Retinal pigment epithelial cell (primary cell): ENCODE measurements at regions not wholly inside any gene's neighbourhood (a gene's known extent, or its start where the extent isn't known, plus 50 kb on each side); places are given as distances from the start of the nearest gene placed in this dataset.

Experiments used
- DNase-seq: peaks from one replicate; pipeline ENCODE4 v3.0.0-alpha.2; 2010; ENCODE audit warnings: low read depth
- H3K4me3 ChIP-seq: 2 replicates; pipeline ENCODE4 v1.5.1; 2011; ENCODE audit warnings: mild to moderate bottlenecking, low read length, control low read depth, moderate library complexity
- CTCF ChIP-seq: conservative IDR thresholded peaks from 2 replicates; pipeline ENCODE4 v1.5.1; 2011; ENCODE audit warnings: low read depth, low read length, control low read depth, inconsistent platforms

- DNase-seq, result no peak
- no peak for TF ChIP-seq CTCF
- no peak overlapping the region for H3K4me3 ChIP-seq
These were observed 1989.8 kb upstream of the PCDH10 start for GRCh38 chr4:131159261-131159660.

GRCh38 chr4:131192318-131192717 lies 1956.8 kb upstream of the PCDH10 start:
- H3K4me3 ChIP-seq, result no peak overlapping the region
- DNase-seq, result no peak
- TF ChIP-seq CTCF, result no peak

GRCh38 chr4:131207589-131207988 lies 1941.5 kb upstream of the PCDH10 start:
- no peak overlapping the region for H3K4me3 ChIP-seq
- DNase-seq, result no peak
- no peak for TF ChIP-seq CTCF

GRCh38 chr4:131248314-131248713 lies 1900.8 kb upstream of the PCDH10 start:
- H3K4me3 ChIP-seq, result no peak overlapping the region
- DNase-seq, result no peak
- TF ChIP-seq CTCF, result no peak

- DNase-seq, result no peak
- no peak overlapping the region for H3K4me3 ChIP-seq
- TF ChIP-seq CTCF, result no peak
These were observed 1897.8 kb upstream of the PCDH10 start for GRCh38 chr4:131251321-131251720.

GRCh38 chr4:131257241-131257640 lies 1891.9 kb upstream of the PCDH10 start:
- no peak for DNase-seq

GRCh38 chr4:131258361-131258760 lies 1890.7 kb upstream of the PCDH10 start:
- H3K4me3 ChIP-seq, result no peak overlapping the region
- TF ChIP-seq CTCF, result no peak
- no peak for DNase-seq

More at GRCh38 chr4:131257241-131257640, 1891.9 kb upstream of the PCDH10 start:
- no peak for TF ChIP-seq CTCF
- H3K4me3 ChIP-seq, result no peak overlapping the region
